K562 (cell line): ENCODE measurements at regions not wholly inside any gene's neighbourhood (a gene's known extent, or its start where the extent isn't known, plus 50 kb on each side); places are given as distances from the start of the nearest gene placed in this dataset.

Experiments
- RB1 ChIP-seq: fragments of 450-650 bp; IDR thresholded peaks from 2 replicates; pipeline ENCODE4 v1.6.1; 2017; ENCODE audit warnings: low read depth, mild to moderate bottlenecking
- ZBTB7A ChIP-seq: IDR thresholded peaks from 2 replicates; pipeline ENCODE4 v1.6.1; 2011; ENCODE audit warnings: low read depth, mild to moderate bottlenecking, low read length, moderate library complexity, borderline replicate concordance; ENCODE audit not compliant: control insufficient read depth

DNA sequence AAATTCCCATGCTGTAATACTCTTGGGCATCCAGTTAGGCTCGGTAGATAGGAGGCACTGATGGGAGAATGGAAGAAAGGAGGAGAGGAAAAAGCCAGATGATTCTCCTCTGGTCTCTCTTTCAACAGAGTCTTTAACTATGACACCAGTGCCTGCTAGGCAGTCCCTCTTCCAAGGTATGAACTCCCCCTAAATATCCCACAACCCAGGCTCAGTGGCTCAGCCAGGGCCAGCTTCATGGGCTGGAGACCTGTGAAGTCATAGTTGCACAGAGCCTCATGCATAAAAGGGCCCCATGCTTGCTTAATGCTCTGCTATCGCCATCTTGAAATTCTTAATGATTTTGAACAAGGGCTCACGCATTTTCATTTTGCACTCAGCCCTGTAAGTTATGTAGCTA, 869.2 kb upstream of the GCFC2 start:
- no peak for TF ChIP-seq ZBTB7A
- no peak for TF ChIP-seq RB1
